H9 (cell line): ENCODE measurements at regions not wholly inside any gene's neighbourhood (a gene's known extent, or its start where the extent isn't known, plus 50 kb on each side); places are given as distances from the start of the nearest gene placed in this dataset.

Experiments used
- DNase-seq: peaks from one replicate; pipeline ENCODE4 v3.0.0-alpha.2; 2017
- H2AFZ ChIP-seq: one replicate; pipeline ENCODE4 v1.6.1; 2013; ENCODE audit warnings: mild to moderate bottlenecking, low read length, control low read depth, moderate library complexity
- H2AK5ac ChIP-seq: 2 replicates; pipeline ENCODE4 v1.6.1; 2013; ENCODE audit warnings: low read length, control low read depth, mixed read lengths; ENCODE audit not compliant: insufficient read length
- H2BK120ac ChIP-seq: one replicate; pipeline ENCODE4 v1.6.1; 2013; ENCODE audit warnings: low read depth, mild to moderate bottlenecking, low read length, control low read depth, inconsistent platforms; ENCODE audit not compliant: poor library complexity, severe bottlenecking
- H2BK12ac ChIP-seq: 2 replicates; pipeline ENCODE4 v1.6.1; 2013; ENCODE audit warnings: low read length, control low read depth, mixed read lengths, low read depth; ENCODE audit not compliant: insufficient read length
- H2BK15ac ChIP-seq: 2 replicates; pipeline ENCODE4 v1.6.1; 2013; ENCODE audit warnings: low read depth, low read length, control low read depth
- H2BK20ac ChIP-seq: one replicate; pipeline ENCODE4 v1.6.1; 2013; ENCODE audit warnings: low read depth, mild to moderate bottlenecking, low read length, control low read depth, inconsistent platforms; ENCODE audit not compliant: poor library complexity, severe bottlenecking
- H2BK5ac ChIP-seq: 2 replicates; pipeline ENCODE4 v1.6.1; 2013; ENCODE audit warnings: low read length, control low read depth, mixed read lengths; ENCODE audit not compliant: insufficient read length
- H3K14ac ChIP-seq: 2 replicates; pipeline ENCODE4 v1.6.1; 2013; ENCODE audit warnings: low read length, control low read depth; ENCODE audit not compliant: insufficient read depth
- H3K18ac ChIP-seq: 2 replicates; pipeline ENCODE4 v1.6.1; 2013; ENCODE audit warnings: low read depth, mild to moderate bottlenecking, mixed read lengths, low read length, control low read depth; ENCODE audit not compliant: insufficient read length
- H3K23ac ChIP-seq: 2 replicates; pipeline ENCODE4 v1.6.1; 2013; ENCODE audit warnings: low read length, control low read depth, mixed read lengths, low read depth; ENCODE audit not compliant: insufficient read length
- H3K23me2 ChIP-seq: 2 replicates; pipeline ENCODE4 v1.6.1; 2013; ENCODE audit warnings: low read depth, mild to moderate bottlenecking, mixed read lengths, low read length, control low read depth; ENCODE audit not compliant: insufficient read length, poor library complexity, severe bottlenecking
- H3K27ac ChIP-seq: 2 replicates; pipeline ENCODE4 v1.5.1; 2013; ENCODE audit warnings: low read length, control low read depth, mixed read lengths, low read depth; ENCODE audit not compliant: insufficient read length
- H3K27me3 ChIP-seq: 2 replicates; pipeline ENCODE4 v1.6.1; 2013; ENCODE audit warnings: low read length, control low read depth, inconsistent platforms; ENCODE audit not compliant: insufficient read depth
- H3K4ac ChIP-seq: 2 replicates; pipeline ENCODE4 v1.6.1; 2013; ENCODE audit warnings: low read depth, mild to moderate bottlenecking, control low read depth, inconsistent platforms, low read length, moderate library complexity
- H3K4me1 ChIP-seq: 2 replicates; pipeline ENCODE4 v1.6.1; 2013; ENCODE audit warnings: low read length, control low read depth, inconsistent platforms; ENCODE audit not compliant: insufficient read depth
- H3K4me2 ChIP-seq: 2 replicates; pipeline ENCODE4 v1.6.1; 2013; ENCODE audit warnings: low read length, control low read depth, mixed read lengths; ENCODE audit not compliant: insufficient read length, insufficient read depth
- H3K56ac ChIP-seq: 2 replicates; pipeline ENCODE4 v1.6.1; 2013; ENCODE audit warnings: low read depth, mild to moderate bottlenecking, mixed read lengths, low read length, control low read depth; ENCODE audit not compliant: insufficient read length
- H3K79me1 ChIP-seq: 2 replicates; pipeline ENCODE4 v1.6.1; 2013; ENCODE audit warnings: low read depth, mild to moderate bottlenecking, moderate library complexity, low read length, control low read depth, inconsistent platforms; ENCODE audit not compliant: insufficient read depth, poor library complexity, severe bottlenecking
- H3K79me2 ChIP-seq: 2 replicates; pipeline ENCODE4 v1.6.1; 2013; ENCODE audit warnings: low read length, control low read depth, inconsistent platforms; ENCODE audit not compliant: insufficient read depth
- H3K9ac ChIP-seq: 2 replicates; pipeline ENCODE4 v1.6.1; 2013; ENCODE audit warnings: low read length, control low read depth, mixed read lengths; ENCODE audit not compliant: insufficient read length; ENCODE audit errors: extremely low read depth
- H3K9me3 ChIP-seq: one replicate; pipeline ENCODE4 v1.6.1; 2013; ENCODE audit warnings: low read depth, low read length, inconsistent platforms; ENCODE audit not compliant: control insufficient read depth
- H3T11ph ChIP-seq: one replicate; pipeline ENCODE4 v1.6.1; 2013; ENCODE audit warnings: mild to moderate bottlenecking, low read length, control low read depth, inconsistent platforms
- H4K20me1 ChIP-seq: one replicate; pipeline ENCODE4 v1.6.1; 2013; ENCODE audit not compliant: control insufficient read depth, insufficient read length, insufficient read depth
- H4K5ac ChIP-seq: 2 replicates; pipeline ENCODE4 v1.6.1; 2013; ENCODE audit warnings: low read depth, mild to moderate bottlenecking, mixed read lengths, low read length, control low read depth; ENCODE audit not compliant: insufficient read length
- H4K8ac ChIP-seq: replicated peaks from 2 replicates; pipeline ENCODE4 v1.6.1; 2013; ENCODE audit warnings: low read length, control low read depth, mixed read lengths, low read depth; ENCODE audit not compliant: insufficient read length
- H4K91ac ChIP-seq: 2 replicates; pipeline ENCODE4 v1.6.1; 2013; ENCODE audit warnings: low read depth, mild to moderate bottlenecking, moderate library complexity, mixed read lengths, low read length, control low read depth; ENCODE audit not compliant: insufficient read length
- H3K27ac Mint-ChIP-seq, 3 experiments: 2 replicates in 2 of 3; 3 replicates in 1 of 3; pipeline ENCODE4 v1.8.0; 2020 to 2021; ENCODE audit warnings: mixed read lengths in 3 of 3, mild to moderate bottlenecking in 1 of 3, moderate library complexity in 1 of 3
- H3K27me3 Mint-ChIP-seq: 2 replicates; pipeline ENCODE4 v1.8.0; 2021; ENCODE audit warnings: low read depth, mild to moderate bottlenecking, moderate library complexity, mixed read lengths
- H3K36me3 Mint-ChIP-seq, 3 experiments: 2 replicates in 2 of 3; 3 replicates in 1 of 3; pipeline ENCODE4 v1.8.0; 2020 to 2021; ENCODE audit warnings: low read depth in 3 of 3, mixed read lengths in 3 of 3; ENCODE audit not compliant: insufficient read depth in 1 of 3
- H3K4me1 Mint-ChIP-seq, 2 experiments: 2 replicates each; pipeline ENCODE4 v1.8.0; 2020; ENCODE audit warnings: mixed read lengths in 2 of 2
- H3K4me3 Mint-ChIP-seq, 2 experiments: 2 replicates in 1 of 2; 3 replicates in 1 of 2; pipeline ENCODE4 v1.8.0; 2020 to 2021; ENCODE audit warnings: mild to moderate bottlenecking in 2 of 2, mixed read lengths in 2 of 2, moderate library complexity in 1 of 2
- H3K9me3 Mint-ChIP-seq, 2 experiments: 2 replicates in 1 of 2; 3 replicates in 1 of 2; pipeline ENCODE4 v1.8.0; 2020; ENCODE audit warnings: mild to moderate bottlenecking in 2 of 2, mixed read lengths in 2 of 2, moderate library complexity in 1 of 2
- WGBS: extraction: QIAGEN DNeasy Blood & Tissue Kit; methylation state at CpG from one replicate; pipeline ENCODE4 v1.1.7; 2013; ENCODE audit warnings: missing lambda C conversion rate, low lambda C conversion rate, mixed read lengths; ENCODE audit not compliant: insufficient read length; ENCODE audit errors: extremely low coverage; 5-methylcytosine and 5-hydroxymethylcytosine counted together
- TF ChIP-seq, protein P1 (sequence below): fragments of 200-600 bp; sonication (generic); conservative IDR thresholded peaks from 3 replicates; pipeline ENCODE4 v1.8.0; 2021; ENCODE audit warnings: antibody characterized with exemption, mild to moderate bottlenecking

DNA sequence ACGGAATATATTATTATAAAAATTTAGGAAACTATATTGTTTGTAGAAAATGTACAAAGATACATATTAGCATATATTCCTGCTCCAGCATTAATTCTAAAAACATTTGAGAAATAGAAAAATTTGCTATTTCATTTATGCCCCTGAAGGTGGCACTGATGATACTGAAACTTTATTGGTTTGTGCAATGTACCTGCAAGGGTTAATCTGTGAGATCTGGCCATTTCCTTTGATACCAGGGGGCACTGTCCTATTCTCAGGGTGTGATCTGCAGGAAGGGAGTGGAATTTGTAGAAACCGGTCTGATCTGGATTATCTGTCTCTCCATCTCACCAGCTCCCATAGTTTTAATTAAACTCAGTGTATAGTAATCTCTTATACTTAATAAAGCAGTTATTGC lies 625.1 kb upstream of the IMPG1 start:
- Histone ChIP-seq H3K79me2 (no peaks in the 10 kb centered on the region), H3K79me1 (no peaks in the 10 kb centered on the region), H4K5ac (no peak overlapping the region), H3K23me2 (no peaks in the 10 kb centered on the region), H3K9ac (no peak overlapping the region), H4K20me1 (no peaks in the 10 kb centered on the region), H2BK5ac (no peak overlapping the region), H4K8ac (no peak overlapping the region), H3K4me2 (no peak overlapping the region), H3K23ac (no peak overlapping the region), H4K91ac (no peak overlapping the region), H2AFZ (no peak overlapping the region), H3K4ac (no peak overlapping the region), H2BK120ac (no peak overlapping the region), H3K56ac (no peak overlapping the region), H3K9me3 (no peaks in the 10 kb centered on the region), H3K14ac (no peak overlapping the region), H2BK15ac (no peak overlapping the region), H3K27me3 (no peaks in the 10 kb centered on the region), H3K18ac (no peak overlapping the region), H2AK5ac (no peak overlapping the region), H3K27ac (no peak overlapping the region), H3T11ph (no peak overlapping the region), H2BK12ac (no peak overlapping the region), H2BK20ac (no peak overlapping the region), H3K4me1 (no peaks in the 10 kb centered on the region; the same call in 1 of the 2 replicates)
- H3K27me3 Mint-ChIP-seq: peaks cover 2% of the 10 kb centered on the region; the same call in 1 of the 2 replicates
- no peaks in the 10 kb centered on the region for H3K9me3 Mint-ChIP-seq
- no CpG with 5 or more reads among the region's 2 CpGs for WGBS
- peaks cover 3 to 5% of the 10 kb centered on the region in 2 experiments for H3K4me1 Mint-ChIP-seq
- no peaks in the 10 kb centered on the region for H3K36me3 Mint-ChIP-seq
- H3K4me3 Mint-ChIP-seq: no peak overlapping the region
- TF ChIP-seq, protein P1, sequence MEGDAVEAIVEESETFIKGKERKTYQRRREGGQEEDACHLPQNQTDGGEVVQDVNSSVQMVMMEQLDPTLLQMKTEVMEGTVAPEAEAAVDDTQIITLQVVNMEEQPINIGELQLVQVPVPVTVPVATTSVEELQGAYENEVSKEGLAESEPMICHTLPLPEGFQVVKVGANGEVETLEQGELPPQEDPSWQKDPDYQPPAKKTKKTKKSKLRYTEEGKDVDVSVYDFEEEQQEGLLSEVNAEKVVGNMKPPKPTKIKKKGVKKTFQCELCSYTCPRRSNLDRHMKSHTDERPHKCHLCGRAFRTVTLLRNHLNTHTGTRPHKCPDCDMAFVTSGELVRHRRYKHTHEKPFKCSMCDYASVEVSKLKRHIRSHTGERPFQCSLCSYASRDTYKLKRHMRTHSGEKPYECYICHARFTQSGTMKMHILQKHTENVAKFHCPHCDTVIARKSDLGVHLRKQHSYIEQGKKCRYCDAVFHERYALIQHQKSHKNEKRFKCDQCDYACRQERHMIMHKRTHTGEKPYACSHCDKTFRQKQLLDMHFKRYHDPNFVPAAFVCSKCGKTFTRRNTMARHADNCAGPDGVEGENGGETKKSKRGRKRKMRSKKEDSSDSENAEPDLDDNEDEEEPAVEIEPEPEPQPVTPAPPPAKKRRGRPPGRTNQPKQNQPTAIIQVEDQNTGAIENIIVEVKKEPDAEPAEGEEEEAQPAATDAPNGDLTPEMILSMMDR: peak; percentile 53
- DNase-seq: no peak
- no peak overlapping the region for H3K27ac Mint-ChIP-seq
